ENCODE measurements at regions not wholly inside any gene's neighbourhood (a gene's known extent, or its start where the extent isn't known, plus 50 kb on each side); places are given as distances from the start of the nearest gene placed in this dataset.

DNA sequence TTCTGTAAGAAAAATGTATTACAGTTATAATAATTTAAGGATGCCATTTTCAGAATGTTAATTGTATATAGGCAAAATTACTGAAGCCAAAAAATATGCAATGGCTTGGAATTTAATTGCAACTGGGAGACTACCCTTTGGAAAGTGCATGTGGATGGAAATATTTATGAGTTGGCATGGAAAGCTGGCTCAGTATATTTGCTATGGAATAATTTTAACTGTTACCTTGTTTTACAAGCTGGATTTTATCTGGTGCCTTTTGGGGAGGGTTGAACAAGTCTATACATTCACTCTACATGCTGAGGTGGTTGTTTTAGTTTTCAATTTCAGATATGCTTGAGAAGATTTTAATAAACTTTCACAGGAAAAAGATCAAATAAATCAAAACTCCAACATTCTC, 80.9 kb upstream of the ABCB5 start:
- Histone ChIP-seq H3K4me2 (ENCODE audit: insufficient read depth, insufficient read length, low read length) (no peak overlapping the region), H2BK120ac (ENCODE audit: low read depth, low read length, poor library complexity, severe bottlenecking) (no peak overlapping the region), H3T11ph (ENCODE audit: low read length) (no peak overlapping the region), H3K14ac (ENCODE audit: insufficient read depth, low read length) (no peak overlapping the region), H2BK12ac (ENCODE audit: insufficient read length, low read depth, low read length) (no peak overlapping the region), H4K8ac (replicated peaks; ENCODE audit: insufficient read length, low read depth, low read length) (no peak overlapping the region), H3K79me1 (ENCODE audit: insufficient read depth, low read depth, low read length, poor library complexity, severe bottlenecking) (no peaks in the 10 kb centered on the region), H2AK5ac (ENCODE audit: insufficient read length, low read length) (no peak overlapping the region), H3K23ac (ENCODE audit: insufficient read length, low read depth, low read length) (no peak overlapping the region), H2BK20ac (ENCODE audit: low read depth, low read length, poor library complexity, severe bottlenecking) (no peak overlapping the region), H4K91ac (ENCODE audit: insufficient read length, low read depth, low read length) (no peak overlapping the region), H3K56ac (ENCODE audit: insufficient read length, low read depth, low read length) (no peak overlapping the region), H3K27ac (ENCODE audit: insufficient read length, low read depth, low read length) (no peak overlapping the region), H2BK5ac (ENCODE audit: insufficient read length, low read length) (no peak overlapping the region), H3K18ac (ENCODE audit: insufficient read length, low read depth, low read length) (no peak overlapping the region), H3K4me1 (ENCODE audit: insufficient read depth, low read length) (0 out of 2 replicates have a peak, but pooled peaks cover 2% of the 10 kb centered on the region), H4K20me1 (ENCODE audit: control insufficient read depth, insufficient read depth, insufficient read length) (no peaks in the 10 kb centered on the region), H3K9ac (ENCODE audit: extremely low read depth, insufficient read length, low read length) (no peak overlapping the region), H3K27me3 (ENCODE audit: insufficient read depth, low read length) (no peaks in the 10 kb centered on the region), H3K79me2 (ENCODE audit: insufficient read depth, low read length) (no peaks in the 10 kb centered on the region), H3K23me2 (ENCODE audit: insufficient read length, low read depth, low read length, poor library complexity, severe bottlenecking) (no peaks in the 10 kb centered on the region), H2BK15ac (ENCODE audit: low read depth, low read length) (no peak overlapping the region), H3K4ac (ENCODE audit: low read depth, low read length) (no peak overlapping the region), H4K5ac (ENCODE audit: insufficient read length, low read depth, low read length) (no peak overlapping the region), H3K9me3 (ENCODE audit: control insufficient read depth, low read depth, low read length) (no peaks in the 10 kb centered on the region), H2AFZ (ENCODE audit: low read length) (no peak overlapping the region)
- Mint-ChIP-seq H3K27me3 (ENCODE audit: low read depth) (no peaks in the 10 kb centered on the region), H3K36me3 (ENCODE audit: insufficient read depth in 1 of 3, low read depth in 3 of 3) (no peaks in the 10 kb centered on the region), H3K27ac (no peak overlapping the region), H3K4me3 (no peak overlapping the region), H3K9me3 (peaks cover 2 to 4% of the 10 kb centered on the region in 2 experiments; a peak in 2 of 5 replicates), H3K4me1 (peaks cover 8 to 9% of the 10 kb centered on the region in 2 experiments; a peak in 3 of 4 replicates)
- no peak for DNase-seq
- TF ChIP-seq, protein P1, sequence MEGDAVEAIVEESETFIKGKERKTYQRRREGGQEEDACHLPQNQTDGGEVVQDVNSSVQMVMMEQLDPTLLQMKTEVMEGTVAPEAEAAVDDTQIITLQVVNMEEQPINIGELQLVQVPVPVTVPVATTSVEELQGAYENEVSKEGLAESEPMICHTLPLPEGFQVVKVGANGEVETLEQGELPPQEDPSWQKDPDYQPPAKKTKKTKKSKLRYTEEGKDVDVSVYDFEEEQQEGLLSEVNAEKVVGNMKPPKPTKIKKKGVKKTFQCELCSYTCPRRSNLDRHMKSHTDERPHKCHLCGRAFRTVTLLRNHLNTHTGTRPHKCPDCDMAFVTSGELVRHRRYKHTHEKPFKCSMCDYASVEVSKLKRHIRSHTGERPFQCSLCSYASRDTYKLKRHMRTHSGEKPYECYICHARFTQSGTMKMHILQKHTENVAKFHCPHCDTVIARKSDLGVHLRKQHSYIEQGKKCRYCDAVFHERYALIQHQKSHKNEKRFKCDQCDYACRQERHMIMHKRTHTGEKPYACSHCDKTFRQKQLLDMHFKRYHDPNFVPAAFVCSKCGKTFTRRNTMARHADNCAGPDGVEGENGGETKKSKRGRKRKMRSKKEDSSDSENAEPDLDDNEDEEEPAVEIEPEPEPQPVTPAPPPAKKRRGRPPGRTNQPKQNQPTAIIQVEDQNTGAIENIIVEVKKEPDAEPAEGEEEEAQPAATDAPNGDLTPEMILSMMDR (conservative IDR thresholded peaks at IDR 0.05): no peak
